SK-N-SH treated with all-trans-retinoic acid at 6 μM for 48 hours (cell line): ENCODE measurements at regions not wholly inside any gene's neighbourhood (a gene's known extent, or its start where the extent isn't known, plus 50 kb on each side); places are given as distances from the start of the nearest gene placed in this dataset.
"Not testable (repeated sequence)": the region's sequence is repeated elsewhere in the genome, so short reads cannot be mapped to it uniquely, and the experiment has no call there.

Source experiments
- ATAC-seq: fragments of 200-7000 bp; cut with Tn5 transposase; 3 replicates; pipeline ENCODE4 v1.9.1; 2020; ENCODE audit warnings: mild to moderate bottlenecking, moderate library complexity
- ARNTL ChIP-seq: fragments of 450-650 bp; formaldehyde crosslinking; IDR thresholded peaks from 2 replicates; pipeline ENCODE4 v1.5.0; 2020; ENCODE audit warnings: low read depth, mild to moderate bottlenecking, moderate library complexity, borderline replicate concordance
- BACH2 ChIP-seq: fragments of 250-450 bp; sonication (Bioruptor Pico); IDR thresholded peaks from 2 replicates; pipeline ENCODE4 v1.9.0; 2021; ENCODE audit warnings: mild to moderate bottlenecking, borderline replicate concordance
- CREB5 ChIP-seq: fragments of 250-450 bp; sonication (Bioruptor Pico); IDR thresholded peaks from 2 replicates; pipeline ENCODE4 v1.5.1; 2020; ENCODE audit warnings: low read depth, mild to moderate bottlenecking, moderate library complexity
- CSDC2 ChIP-seq: fragments of 250-450 bp; sonication (Bioruptor Pico); IDR thresholded peaks from 2 replicates; pipeline ENCODE4 v1.5.0; 2020; ENCODE audit warnings: mild to moderate bottlenecking, moderate library complexity
- CSRNP3 ChIP-seq: fragments of 250-450 bp; sonication (Bioruptor Pico); IDR thresholded peaks from 2 replicates; pipeline ENCODE4 v1.5.1; 2021; ENCODE audit warnings: mild to moderate bottlenecking, moderate library complexity
- ESRRG ChIP-seq: fragments of 250-450 bp; sonication (Bioruptor Pico); IDR thresholded peaks from 2 replicates; pipeline ENCODE4 v1.6.1; 2021; ENCODE audit warnings: mild to moderate bottlenecking
- GLIS3 ChIP-seq: fragments of 250-450 bp; sonication (Bioruptor Pico); IDR thresholded peaks from 2 replicates; pipeline ENCODE4 v1.5.0; 2020; ENCODE audit warnings: mild to moderate bottlenecking, moderate library complexity
- ISL1 ChIP-seq: fragments of 250-450 bp; sonication (Bioruptor Pico); IDR thresholded peaks from 2 replicates; pipeline ENCODE4 v2.1.2; 2022; ENCODE audit warnings: mild to moderate bottlenecking, moderate library complexity
- PATZ1 ChIP-seq: fragments of 250-450 bp; sonication (Bioruptor Pico); IDR thresholded peaks from 2 replicates; pipeline ENCODE4 v1.8.0; 2020; ENCODE audit warnings: mild to moderate bottlenecking, moderate library complexity, borderline replicate concordance
- POU6F1 ChIP-seq: fragments of 250-450 bp; sonication (Bioruptor Pico); IDR thresholded peaks from 2 replicates; pipeline ENCODE4 v1.8.0; 2021; ENCODE audit warnings: low read depth, mild to moderate bottlenecking, moderate library complexity, borderline replicate concordance
- PPARA ChIP-seq: fragments of 250-450 bp; sonication (Bioruptor Pico); IDR thresholded peaks from 2 replicates; pipeline ENCODE4 v1.5.0; 2020; ENCODE audit warnings: mild to moderate bottlenecking, borderline replicate concordance
- RARB ChIP-seq: fragments of 250-450 bp; sonication (Bioruptor Pico); IDR thresholded peaks from 2 replicates; pipeline ENCODE4 v1.8.0; 2021; ENCODE audit warnings: mild to moderate bottlenecking, moderate library complexity
- SNAI2 ChIP-seq: fragments of 250-450 bp; sonication (Bioruptor Pico); IDR thresholded peaks from 2 replicates; pipeline ENCODE4 v1.5.0; 2020; ENCODE audit warnings: mild to moderate bottlenecking, moderate library complexity
- TCF4 ChIP-seq: fragments of 250-450 bp; sonication (Bioruptor Pico); IDR thresholded peaks from 2 replicates; pipeline ENCODE4 v1.8.0; 2021; ENCODE audit warnings: mild to moderate bottlenecking, moderate library complexity, borderline replicate concordance
- TOX ChIP-seq: fragments of 250-450 bp; sonication (Bioruptor Pico); IDR thresholded peaks from 2 replicates; pipeline ENCODE4 v1.8.0; 2021; ENCODE audit warnings: mild to moderate bottlenecking, moderate library complexity, borderline replicate concordance
- TSHZ2 ChIP-seq: fragments of 250-450 bp; sonication (Bioruptor Pico); IDR thresholded peaks from 2 replicates; pipeline ENCODE4 v1.5.0; 2020; ENCODE audit warnings: mild to moderate bottlenecking, moderate library complexity
- ZC3H10 ChIP-seq: fragments of 250-450 bp; sonication (Bioruptor Pico); IDR thresholded peaks from 2 replicates; pipeline ENCODE4 v1.5.1; 2021; ENCODE audit warnings: mild to moderate bottlenecking, moderate library complexity
- ZFP3 ChIP-seq: fragments of 250-450 bp; sonication (Bioruptor Pico); IDR thresholded peaks from 2 replicates; pipeline ENCODE4 v1.5.0; 2020; ENCODE audit warnings: mild to moderate bottlenecking, moderate library complexity
- ZFP30 ChIP-seq: fragments of 450-650 bp; formaldehyde crosslinking; IDR thresholded peaks from 2 replicates; pipeline ENCODE4 v1.5.0; 2022; ENCODE audit warnings: mild to moderate bottlenecking, moderate library complexity
- ZNF565 ChIP-seq: fragments of 450-650 bp; formaldehyde crosslinking; conservative IDR thresholded peaks from 2 replicates; pipeline ENCODE4 v1.5.0; 2020; ENCODE audit warnings: low read depth, mild to moderate bottlenecking, moderate library complexity
- ZNF70 ChIP-seq: fragments of 450-650 bp; formaldehyde crosslinking; IDR thresholded peaks from 2 replicates; pipeline ENCODE4 v1.5.0; 2020; ENCODE audit warnings: mild to moderate bottlenecking, moderate library complexity
- ZNF8 ChIP-seq: fragments of 450-650 bp; formaldehyde crosslinking; IDR thresholded peaks from 2 replicates; pipeline ENCODE4 v1.5.0; 2020; ENCODE audit warnings: mild to moderate bottlenecking, moderate library complexity

- TF ChIP-seq ZC3H10 (CRISPR knock-in tag) (no peak), ESRRG (CRISPR knock-in tag) (no peak), PATZ1 (CRISPR knock-in tag) (no peak), POU6F1 (CRISPR knock-in tag) (no peak), CSRNP3 (CRISPR knock-in tag) (no peak), TOX (CRISPR knock-in tag) (no peak), ZFP3 (no peak), BACH2 (no peak), ZNF70 (no peak), CREB5 (CRISPR knock-in tag) (no peak), SNAI2 (CRISPR knock-in tag) (no peak), ZNF565 (CRISPR knock-in tag) (no peak), ISL1 (CRISPR knock-in tag) (no peak)
- ATAC-seq = no peak
Measured at GRCh38 chr6:149140137-149140909, 177.2 kb upstream of the TAB2 start.

GRCh38 chr6:149140910-149141290, 176.6 kb upstream of the TAB2 start:
- TF ChIP-seq ZNF8 (CRISPR knock-in tag) (no peak), ZFP3 (no peak)
- ATAC-seq = no peak

GRCh38 chr6:149142924-149143429, 174.5 kb upstream of the TAB2 start:
- ATAC-seq = no peak
- TF ChIP-seq ZFP3 = no peak
- TF ChIP-seq ESRRG (CRISPR knock-in tag) = no peak
- TF ChIP-seq ZFP30 (CRISPR knock-in tag) = no peak
- no peak for TF ChIP-seq TCF4
- TF ChIP-seq ISL1 (CRISPR knock-in tag) = no peak
- TF ChIP-seq PPARA (CRISPR knock-in tag) = no peak
- TF ChIP-seq ZNF8 (CRISPR knock-in tag) = no peak
- no peak for TF ChIP-seq PATZ1 (CRISPR knock-in tag)
- no peak for TF ChIP-seq CSRNP3 (CRISPR knock-in tag)
- no peak for TF ChIP-seq RARB (CRISPR knock-in tag)
- TF ChIP-seq SNAI2 (CRISPR knock-in tag) = no peak
- no peak for TF ChIP-seq ZNF565 (CRISPR knock-in tag)
- no peak for TF ChIP-seq GLIS3 (CRISPR knock-in tag)
- no peak for TF ChIP-seq CSDC2
- no peak for TF ChIP-seq TSHZ2
- no peak for TF ChIP-seq ARNTL

GRCh38 chr6:149145800-149146199, 171.7 kb upstream of the TAB2 start:
- ATAC-seq = not testable (repeated sequence)
